CD4-positive, alpha-beta T cell treated with Interleukin-21 for 1 hour (primary cell): ENCODE measurements at regions not wholly inside any gene's neighbourhood (a gene's known extent, or its start where the extent isn't known, plus 50 kb on each side); places are given as distances from the start of the nearest gene placed in this dataset.
"Not testable (repeated sequence)": the region's sequence is repeated elsewhere in the genome, so short reads cannot be mapped to it uniquely, and the experiment has no call there.

ENCODE experiments used
- DNase-seq: peaks from one replicate; pipeline ENCODE4 v3.0.0-alpha.2; 2020

DNA sequence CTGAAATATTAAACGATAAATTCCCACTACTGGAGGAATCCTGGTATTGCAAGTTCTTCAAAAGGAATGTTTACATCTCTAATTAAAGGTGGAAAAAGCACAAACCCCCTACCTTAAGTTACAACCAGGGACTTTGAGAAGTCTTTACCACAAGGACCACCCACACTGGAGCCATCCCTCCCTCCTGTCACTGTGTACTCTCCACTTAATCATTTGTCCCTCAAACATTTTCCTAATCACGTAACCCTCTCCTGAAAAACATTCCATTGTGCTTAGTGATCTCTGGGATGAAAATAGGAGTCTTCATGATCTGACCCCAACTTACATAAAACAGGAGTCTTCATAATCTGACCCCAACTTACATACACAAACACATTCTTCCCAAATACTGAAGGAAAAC, 85.7 kb downstream of the SUCLG1 start:
- DNase-seq, result no peak

DNA sequence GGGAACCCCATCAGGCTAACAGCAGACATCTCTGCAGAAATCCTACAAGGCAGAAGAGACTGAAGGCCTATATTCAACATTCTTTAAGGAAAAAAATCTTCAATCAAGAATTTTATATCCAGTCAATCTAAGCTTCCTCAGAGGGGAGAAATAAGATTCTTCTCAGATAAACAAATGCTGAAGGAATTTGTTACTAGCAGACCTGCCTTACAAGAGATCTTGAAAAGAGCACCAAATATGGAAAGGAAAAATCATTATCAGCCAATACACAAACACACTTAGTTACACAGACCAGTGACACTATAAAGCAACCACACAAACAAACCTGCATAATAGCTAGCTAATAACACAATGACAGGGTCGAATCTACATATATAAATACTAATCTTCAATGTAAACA, 96.5 kb downstream of the SUCLG1 start:
- DNase-seq, result no peak

DNA sequence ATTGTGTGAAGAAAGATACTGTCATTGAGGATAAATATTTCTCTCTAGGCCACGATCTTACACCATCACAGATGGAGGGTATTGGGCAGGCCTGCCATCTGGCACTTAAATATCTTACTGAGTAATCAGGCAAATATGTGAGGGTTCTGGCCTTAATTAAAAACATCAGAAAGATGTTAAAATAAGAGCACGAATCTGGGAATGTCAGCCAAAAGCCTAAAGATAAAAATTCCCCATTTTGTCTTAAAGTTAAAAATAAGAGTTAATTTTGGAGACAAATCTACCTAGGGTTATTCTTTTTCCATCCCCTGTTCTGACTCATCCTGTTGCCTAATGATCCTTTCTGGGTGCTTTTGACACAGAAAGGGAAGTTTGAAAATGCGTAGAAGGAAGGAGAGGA, 121.0 kb downstream of the SUCLG1 start:
- DNase-seq, result no peak

DNA sequence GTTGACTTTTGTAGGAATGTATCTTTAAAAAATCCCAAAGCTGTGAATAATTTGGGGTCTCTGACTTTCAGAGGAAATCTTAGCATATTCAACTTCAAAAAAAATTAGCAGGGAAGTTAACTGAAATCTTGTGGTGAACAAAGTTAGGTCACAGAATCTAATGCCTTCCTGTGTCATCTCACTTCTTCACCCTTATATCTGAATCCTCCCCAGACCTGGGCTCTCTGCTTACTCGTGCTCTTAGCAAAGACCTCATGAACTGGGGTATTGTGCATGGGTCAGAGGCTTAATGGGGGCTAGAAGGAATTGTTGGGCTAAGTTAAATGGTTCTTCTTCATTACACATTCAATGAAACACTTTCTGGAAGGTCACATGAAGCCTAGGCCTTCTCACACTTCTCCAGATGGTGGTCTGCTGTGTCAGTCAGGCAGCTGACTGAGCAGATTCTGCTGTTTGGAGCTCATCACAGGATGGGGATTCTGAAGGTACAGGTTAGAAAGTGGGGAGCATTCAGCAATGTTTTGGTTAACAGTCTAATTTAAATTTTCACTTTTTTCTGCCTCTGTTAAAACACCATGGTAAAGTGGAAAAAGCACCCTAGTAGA, 131.3 kb downstream of the SUCLG1 start:
- no peak for DNase-seq

DNA sequence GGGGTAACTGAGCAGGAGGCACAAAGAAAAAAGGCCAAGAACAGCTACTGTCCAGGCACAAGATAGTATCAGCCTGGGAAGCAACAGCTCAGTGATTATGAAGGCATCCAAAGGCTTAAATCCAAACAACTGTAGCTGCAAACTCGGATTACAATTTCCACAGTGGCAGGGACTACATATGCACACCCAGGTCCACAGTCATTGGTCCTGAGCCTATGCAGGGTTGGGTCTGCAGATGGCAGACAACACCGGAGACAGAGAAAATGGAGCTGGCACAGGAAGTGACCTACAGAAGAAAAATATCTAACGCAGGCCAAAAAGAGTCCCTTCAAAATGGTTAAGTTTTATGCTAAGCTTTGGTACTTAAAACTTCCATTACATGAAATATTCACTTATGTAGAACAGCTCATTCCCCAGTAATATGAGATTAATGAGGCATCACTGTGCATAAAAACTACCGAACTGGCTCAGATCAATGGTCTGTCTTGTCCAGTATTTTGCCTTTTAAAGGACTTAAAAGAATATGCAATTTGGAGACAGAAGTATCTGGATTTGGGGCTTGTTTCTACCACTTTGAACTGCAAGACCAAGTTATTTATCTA, 132.1 kb downstream of the SUCLG1 start:
- DNase-seq, result no peak

DNA sequence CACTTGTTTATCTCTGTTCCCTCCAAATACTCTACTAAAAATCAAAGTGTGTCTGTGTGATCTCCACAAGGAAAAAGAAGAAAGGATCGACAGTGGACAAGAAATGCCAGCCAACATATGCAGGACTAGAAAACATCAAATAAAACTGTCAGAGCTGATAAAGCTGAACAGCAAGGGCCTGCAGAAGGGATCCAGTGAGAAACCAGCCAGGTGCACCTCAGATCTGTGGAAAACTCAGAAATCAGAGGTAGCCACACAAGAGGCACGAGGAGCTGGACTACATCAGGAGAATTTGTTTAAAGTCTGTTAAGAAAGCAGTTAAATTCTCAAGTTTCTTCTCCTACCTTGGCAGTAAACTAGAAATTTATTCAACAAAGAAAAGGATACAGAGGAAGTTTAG, 135.2 kb downstream of the SUCLG1 start:
- DNase-seq, result no peak

DNA sequence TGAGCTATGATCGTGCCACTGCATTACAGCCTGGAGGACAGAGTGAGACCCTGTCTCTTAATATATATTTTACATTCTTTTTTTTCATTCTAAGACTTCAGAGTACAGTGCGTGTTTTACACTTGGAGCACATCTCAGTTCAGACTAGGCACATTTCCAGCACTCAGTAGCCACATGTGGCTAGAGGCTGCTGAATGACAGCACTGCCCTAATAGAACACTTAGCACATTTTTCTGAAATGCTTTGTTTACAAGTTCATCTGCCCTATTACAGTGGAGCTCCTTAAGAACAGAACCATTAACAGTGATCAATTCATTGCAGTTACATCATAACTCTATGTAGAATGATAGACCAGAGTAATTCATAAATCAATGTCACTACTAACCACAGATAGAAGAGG, 138.1 kb downstream of the SUCLG1 start:
- no peak for DNase-seq

DNA sequence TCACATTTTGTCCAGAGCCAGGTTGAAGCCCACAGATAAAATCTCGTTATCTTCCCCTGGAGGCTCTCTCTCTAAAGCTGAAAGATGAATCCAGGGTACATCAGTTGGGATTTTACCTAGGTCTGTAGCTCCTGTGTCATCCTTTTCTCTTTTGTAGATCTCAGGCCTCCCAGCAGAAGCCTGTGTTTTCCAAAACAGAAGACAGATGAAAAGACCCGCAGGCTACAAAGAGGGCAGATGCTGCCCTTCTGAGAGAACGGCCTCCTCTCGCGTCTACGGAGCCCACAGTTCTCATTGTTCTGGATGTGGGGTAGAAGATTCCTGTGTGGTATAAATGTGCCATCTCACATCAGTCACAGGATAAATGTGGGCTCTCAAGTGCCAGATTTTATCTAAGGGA, 139.5 kb downstream of the SUCLG1 start:
- DNase-seq, result no peak

DNA sequence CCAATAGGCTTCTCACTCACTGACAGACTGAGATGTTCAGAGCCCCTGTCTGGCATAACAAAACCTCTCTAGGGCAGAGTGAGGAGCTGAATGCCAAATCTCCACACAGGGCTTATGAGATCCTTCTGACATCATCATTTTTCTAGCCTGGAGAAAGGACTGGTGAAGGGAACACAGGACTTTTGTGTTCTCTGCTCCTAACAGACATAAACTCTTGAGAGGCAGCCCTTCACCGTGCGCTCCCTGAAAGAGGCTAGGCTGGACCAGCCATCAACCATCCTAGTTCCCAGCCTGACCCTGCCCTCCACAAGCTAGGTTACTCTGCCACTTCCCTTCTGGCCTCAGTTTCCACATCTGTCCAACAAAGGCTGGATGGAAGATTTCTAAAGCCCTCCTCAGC, 141.9 kb downstream of the SUCLG1 start:
- DNase-seq, result no peak

DNA sequence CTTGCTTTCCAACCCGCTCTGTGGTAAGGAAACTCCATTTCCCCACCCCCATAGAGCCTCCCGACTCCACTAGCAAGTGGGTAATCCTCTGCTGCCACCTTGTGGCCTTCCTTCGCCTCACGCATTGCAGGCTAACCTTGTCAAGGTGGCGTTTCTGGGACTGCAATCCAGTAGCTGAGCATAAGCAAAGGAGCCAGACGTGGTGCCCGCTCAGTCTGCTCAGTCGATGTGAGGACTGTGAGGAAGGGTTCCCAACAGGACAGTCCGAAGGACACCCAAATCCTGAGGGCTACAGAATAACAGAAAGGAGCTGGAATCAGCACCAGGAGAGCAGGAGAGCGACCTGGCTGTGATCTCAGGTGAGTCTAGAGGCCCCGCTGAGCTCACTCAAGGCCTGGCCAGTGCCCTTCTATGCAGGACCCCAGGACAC, 144.2 kb downstream of the SUCLG1 start:
- peak; percentile 70 for DNase-seq

DNA sequence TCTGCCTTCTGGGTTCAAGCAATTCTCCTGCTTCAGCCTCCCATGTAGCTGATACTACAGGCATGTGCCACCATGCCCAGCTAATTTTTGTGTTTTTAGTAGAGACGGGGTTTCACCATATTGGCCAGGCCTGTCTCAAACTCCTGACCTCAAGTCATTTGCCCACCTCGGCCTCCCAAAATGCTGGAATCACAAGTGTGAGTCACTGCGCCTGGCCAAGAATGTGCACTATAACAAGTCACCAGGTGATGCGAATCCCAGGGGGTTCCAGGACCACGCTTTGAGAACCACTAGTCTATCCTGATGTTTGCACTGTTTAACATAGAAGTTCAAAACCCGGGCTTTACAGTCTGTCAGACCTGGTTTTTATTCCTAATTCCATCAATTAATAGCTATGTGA, 144.8 kb downstream of the SUCLG1 start:
- no peak for DNase-seq

DNA sequence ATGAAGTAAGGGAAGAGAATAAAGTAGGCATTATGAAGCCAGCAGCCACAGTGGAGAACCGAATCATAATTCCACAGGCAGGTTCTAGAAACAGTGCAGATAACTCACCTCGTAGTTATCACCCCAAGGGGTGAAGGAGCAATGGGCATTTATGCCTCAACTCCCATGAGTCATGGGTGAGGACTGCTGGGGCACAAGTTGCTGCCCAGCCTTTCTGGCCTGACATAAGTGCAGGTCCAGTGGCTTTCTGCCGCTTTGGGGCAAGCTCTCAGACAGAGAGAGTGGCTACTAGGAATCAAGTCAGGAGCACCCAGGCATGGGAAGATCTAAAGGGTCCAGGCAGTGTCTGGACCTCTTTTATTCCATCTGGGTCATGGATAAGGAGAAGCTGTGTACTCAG, 149.8 kb downstream of the SUCLG1 start:
- DNase-seq, result no peak

DNA sequence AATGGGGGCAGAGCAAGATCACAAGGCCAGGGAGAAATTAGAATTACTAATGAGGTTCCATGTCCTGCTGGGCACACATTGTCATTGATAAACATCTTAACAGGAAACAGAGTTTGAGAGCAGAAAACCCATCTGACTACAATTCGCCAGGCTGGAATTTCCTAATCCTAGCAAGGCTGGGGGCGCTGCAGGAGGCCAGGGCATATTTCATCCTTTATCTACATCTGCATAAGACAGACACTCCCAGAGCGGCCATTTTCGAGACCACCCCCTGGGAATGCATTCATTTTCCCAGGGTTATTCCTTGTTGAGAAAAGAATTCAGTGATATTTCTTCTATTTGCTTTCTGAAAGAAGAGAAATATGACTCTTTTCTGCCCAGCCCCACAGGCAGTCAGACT, 152.7 kb downstream of the SUCLG1 start:
- DNase-seq, result no peak

DNA sequence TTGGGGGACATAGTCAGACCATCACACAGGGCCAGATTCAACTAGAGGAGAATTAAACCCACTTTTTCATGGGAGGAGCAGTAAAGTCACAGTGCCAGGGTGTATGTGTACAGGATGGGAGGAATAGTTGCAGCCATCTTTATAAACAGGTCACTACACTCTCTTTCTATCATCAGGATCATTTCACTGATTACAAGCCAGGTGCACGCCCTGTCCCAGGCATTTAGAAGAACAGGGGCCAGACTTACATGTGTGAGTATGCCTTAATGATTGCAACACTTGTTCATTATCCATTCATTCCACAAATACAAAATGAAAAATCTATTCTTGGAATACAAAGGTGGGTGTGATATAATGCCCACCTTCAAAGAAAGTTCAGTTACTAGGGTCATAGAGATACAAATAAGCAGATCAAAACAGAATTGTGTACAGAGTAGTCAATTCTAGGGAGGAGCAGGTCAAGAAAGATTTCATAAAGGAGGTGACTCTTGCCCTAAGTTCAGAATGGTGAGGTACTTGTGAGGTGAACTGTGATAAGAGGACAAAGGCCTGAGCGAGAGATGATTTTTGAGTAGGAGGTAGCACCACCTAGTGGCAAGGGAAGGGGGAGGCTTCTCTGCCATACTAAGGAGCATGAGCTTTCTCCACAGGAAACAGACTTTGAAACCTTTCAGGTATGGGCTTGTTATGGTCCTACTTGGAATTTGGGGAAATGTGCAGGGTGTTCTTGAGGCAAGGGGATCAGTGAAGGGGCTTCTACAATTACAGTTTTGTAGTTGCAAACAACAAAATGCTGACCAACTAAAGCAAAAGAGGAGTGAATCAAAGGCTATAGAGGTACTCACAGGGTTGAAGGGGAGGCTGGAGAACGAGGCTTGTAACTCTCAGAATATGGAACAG, 156.3 kb downstream of the SUCLG1 start:
- DNase-seq, result peak; percentile 52

DNA sequence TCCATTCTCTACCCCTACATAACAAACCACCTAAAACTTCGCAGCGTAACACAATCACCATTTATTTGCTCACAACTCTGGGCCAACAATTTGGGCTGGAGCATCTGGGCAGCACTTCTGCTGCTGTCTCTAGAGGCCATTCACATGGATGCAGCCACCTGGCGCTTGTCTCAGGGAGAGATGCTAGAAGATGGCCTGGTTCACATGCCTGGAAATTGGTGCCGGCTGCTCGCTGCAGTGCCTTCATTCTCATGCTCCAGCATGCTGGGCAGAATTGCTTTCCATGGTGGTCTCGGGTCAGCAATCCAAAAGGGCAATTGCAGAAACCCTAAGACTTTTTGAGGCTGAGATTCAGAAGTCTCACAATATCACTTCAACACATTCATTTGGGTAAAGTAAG, 157.4 kb downstream of the SUCLG1 start:
- no peak for DNase-seq

DNA sequence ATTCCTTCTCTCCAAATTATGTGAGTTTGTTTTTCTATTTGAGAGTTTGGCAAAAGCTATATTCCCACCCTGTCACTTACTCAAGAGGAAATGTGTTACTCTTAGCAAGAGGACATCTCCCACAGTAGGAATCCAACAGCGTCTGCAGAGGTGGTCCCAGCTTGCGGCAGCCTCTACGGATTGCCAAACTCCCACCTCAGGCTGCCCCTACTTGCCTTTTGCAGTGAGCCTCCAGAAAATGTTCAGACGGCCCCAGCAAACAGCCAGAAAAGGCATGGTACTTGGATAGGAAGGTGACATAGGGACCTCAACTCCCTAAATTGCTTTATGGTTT, 158.4 kb downstream of the SUCLG1 start:
- DNase-seq, result no peak

DNA sequence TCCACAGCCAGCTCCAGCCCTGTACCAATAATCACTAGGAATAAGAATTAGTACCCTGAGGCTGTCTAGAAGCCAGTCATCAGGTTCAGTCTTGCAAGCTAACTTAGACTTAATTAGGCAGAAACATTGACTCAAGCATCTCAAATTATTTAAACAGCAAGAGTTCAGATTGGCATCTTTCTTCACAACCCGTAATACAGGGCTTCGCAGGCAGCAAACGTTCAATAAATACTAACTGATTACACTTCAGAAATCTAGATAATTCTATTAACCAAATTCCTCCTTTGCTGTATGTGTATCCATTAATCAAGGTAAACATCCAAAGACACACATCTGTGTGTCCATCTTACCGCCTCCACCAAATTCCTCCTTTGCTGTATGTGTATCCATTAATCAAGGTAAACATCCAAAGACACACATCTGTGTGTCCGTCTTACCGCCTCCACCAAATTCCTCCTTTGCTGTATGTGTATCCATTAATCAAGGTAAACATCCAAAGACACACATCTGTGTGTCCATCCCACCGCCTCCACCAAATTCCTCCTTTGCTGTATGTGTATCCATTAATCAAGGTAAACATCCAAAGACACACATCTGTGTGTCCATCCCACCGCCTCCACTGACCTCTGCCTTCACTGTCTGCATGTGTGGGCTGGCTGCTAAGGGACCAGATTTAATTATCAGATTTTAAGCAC, 158.9 kb downstream of the SUCLG1 start:
- not testable (repeated sequence) for DNase-seq

DNA sequence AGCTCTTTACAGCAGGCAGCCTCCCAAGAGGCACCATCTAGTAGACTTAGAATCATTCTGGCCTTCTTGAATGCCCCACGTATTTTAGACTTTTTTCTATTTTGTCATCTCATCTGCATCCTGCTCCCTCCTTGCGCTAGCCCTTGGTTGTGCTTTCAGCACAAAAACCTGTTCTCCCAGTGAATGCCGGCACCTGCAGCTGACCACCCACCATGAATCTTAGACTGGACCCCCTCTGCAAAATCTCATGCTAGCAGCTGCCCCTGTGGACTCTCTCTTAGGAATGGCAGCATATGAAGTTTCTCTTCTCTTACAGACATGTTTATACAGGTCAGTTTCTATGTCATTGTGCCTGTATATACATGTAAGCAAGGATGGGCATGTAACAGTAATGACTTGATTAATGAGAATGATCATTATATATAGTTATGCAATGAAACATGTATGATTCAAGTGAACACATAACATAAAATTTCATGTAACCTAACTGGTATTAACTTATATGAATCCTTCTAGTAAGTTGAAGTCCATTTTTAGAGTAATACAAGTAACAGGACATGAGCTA, 159.8 kb downstream of the SUCLG1 start:
- DNase-seq, result no peak

DNA sequence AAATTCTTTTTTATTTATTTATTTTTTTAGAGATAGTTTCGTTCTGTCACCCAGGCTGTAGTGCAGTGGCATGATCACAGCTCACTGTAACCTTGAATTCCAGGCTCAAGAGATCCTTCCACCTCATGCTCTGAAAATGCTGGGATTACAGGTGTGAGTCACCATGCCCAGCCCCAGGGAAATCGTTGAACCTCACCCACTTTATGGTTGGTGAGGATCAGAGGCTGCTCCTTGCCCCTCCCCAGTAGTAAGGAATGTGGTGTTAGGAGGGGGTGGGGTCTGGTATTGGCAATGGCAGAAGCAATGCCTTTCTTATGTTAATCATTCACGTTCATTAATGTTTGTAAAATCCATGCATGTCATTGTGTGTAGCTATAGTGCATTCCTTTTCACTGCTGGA, 161.9 kb downstream of the SUCLG1 start:
- DNase-seq, result no peak

DNA sequence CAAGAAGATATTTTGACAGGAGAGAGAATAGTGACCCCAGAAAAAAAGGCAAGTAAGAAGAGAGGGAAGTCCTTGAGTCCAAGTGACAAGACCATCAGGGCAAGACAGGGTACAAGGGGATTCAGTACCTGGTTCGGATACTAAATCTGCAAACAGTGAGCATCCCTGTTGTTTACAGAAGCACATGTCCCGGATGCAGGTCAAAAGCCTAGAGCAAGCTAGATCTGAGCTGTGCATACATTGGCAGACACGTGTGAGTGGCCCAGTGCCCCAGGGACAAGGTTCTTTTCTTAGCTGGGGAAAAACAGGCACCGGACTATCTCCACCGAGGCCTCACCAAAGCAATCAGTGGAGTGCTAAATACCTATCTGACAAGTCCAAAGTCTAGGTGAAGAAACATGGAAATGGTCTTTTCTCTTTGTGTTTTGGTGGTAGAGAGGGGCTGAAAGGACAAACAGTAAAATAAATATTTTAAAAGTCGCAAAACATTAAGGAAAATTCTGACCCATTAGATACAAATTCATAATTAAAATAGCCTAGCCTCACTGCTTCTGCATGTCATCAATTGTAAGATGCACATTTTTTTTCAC, 165.2 kb downstream of the SUCLG1 start:
- DNase-seq, result no peak

DNA sequence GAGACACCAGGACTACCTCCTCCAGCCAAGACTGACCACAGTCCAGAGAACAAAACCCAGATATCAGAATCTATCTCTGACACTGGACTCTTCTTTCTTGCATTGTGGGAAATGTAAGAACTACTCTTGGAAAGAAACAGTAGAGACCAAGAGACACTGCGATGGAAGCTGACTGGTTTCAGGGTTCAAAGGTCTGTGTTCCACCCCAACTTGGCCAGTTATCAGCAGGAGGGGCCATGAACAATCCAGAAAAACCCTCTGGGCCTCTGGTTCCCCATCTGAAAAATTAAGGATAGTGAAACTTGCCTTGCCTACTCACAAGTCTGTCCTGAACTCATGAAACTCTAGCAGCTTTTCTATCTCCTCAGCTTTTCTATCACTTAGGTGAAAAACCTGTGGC, 166.5 kb downstream of the SUCLG1 start:
- DNase-seq, result no peak

DNA sequence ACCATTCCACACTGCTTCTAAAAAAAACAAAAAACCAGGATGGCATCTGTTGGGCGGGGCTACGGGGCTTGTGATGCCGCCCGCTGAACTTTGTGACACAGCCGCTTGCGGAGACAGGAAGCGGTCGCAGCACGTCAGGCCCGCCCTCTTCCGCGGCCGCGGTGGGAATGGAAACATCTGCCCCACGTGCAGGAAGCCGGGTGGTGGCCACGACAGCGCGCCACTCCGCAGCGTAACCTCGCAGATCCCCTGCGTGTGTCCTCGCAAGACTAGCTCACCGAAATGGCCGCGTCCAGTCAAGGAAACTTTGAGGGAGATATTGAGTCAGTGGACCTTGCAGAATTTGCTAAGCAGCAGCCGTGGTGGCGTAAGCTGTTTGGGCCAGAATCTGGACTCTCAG, 168.5 kb downstream of the SUCLG1 start:
- DNase-seq, result peak; percentile 4

DNA sequence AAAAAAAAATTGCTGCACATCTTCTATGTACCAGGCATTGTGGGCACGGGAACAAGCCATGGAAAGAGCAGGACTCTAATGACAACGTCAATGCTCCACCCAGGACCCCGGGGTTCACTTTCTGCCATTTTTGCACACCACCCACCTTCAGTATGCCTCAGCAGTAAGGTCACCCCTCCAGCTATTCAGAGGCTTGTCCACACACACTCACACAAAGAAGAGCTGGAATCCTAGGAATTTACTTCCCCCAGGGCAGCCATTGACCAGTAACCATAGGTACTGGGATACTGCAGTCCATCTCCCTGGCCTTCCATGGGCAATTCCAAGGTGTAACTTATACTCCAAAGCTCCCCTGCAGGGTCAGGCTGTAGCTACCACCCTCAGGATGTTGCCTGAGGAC, 170.8 kb downstream of the SUCLG1 start:
- DNase-seq, result no peak
